ENCODE measurements at regions not wholly inside any gene's neighbourhood (a gene's known extent, or its start where the extent isn't known, plus 50 kb on each side); places are given as distances from the start of the nearest gene placed in this dataset.

DNA sequence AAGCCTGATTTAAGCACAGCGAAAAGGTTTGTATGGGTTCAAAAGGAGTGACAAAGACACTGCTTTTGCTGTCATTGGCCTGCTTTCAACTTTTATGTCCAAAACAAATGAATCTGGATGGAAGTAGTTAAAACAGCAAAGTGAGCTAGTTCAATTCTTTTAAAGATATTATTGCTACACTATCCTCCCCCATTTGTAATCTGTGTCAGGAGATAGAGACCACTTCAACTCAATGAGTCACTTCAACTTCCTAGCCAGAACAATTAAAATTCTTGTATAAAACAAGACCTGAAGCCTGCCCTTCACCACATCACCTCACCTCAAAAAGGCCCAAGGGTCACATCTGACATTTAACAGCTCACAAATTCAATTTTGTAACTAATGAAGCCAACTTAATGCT, 364.1 kb upstream of the LYPLAL1 start:
- DNase-seq (ENCODE audit: low read depth, low spot score), result peak; percentile 28

DNA sequence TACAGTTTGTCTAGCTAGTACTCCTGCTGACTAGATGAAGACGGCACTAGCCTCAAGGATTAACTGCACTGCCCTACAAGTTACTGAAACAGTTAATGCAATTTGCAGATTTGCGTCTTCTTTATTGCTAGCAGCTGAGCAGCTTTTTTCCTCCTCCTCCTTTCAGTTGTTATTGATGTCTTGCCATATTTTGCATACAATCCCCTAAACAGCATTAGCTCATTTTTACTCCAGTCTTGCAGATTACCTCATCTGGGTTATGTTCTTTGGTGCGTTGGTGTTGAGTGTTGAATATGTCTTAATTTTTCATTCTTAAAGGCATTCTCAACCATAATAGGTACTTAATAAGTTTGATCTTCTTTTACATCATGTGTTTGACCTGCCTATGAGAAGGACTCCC, 363.4 kb upstream of the LYPLAL1 start:
- DNase-seq (ENCODE audit: low read depth, low spot score), result no peak

DNA sequence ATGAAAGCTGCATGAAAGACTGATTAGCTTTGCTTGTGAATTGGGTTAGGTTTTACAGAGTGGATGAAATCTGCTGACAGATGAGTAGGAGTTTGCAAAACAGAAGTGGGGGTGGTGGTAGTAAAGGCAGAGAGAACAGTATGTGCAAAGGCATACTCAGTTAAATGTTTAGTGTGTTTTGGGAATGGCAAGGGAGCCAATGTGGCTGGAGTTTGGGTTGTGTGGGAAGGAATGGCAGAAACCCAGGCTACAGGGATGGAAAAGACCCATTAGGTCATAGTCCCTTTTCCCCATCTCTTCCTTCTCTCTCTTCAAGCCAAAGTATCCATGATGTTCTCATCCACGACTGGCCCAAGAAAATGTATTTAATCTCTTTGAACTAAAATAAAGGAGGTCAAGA, 362.2 kb upstream of the LYPLAL1 start:
- no peak for DNase-seq (ENCODE audit: low read depth, low spot score)

DNA sequence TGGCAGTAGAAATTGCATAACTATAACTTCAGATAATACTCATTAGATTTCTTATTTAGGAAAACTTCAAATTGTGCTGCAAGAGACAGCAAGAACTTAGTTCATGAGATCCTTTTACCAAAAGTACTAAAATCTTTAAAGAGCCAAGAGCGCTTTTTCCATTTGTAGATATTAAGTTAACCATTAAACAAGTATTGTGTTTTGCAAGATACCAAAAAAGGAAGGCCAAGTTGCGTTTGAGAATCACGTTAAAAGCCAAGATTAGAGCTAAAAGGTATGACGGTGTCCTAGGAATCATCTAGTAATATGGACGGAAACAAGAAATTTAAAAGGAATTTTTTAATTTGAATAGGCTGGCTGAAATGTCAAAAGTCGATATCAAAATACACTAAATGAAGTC, 361.3 kb upstream of the LYPLAL1 start:
- DNase-seq (ENCODE audit: low read depth, low spot score), result no peak

DNA sequence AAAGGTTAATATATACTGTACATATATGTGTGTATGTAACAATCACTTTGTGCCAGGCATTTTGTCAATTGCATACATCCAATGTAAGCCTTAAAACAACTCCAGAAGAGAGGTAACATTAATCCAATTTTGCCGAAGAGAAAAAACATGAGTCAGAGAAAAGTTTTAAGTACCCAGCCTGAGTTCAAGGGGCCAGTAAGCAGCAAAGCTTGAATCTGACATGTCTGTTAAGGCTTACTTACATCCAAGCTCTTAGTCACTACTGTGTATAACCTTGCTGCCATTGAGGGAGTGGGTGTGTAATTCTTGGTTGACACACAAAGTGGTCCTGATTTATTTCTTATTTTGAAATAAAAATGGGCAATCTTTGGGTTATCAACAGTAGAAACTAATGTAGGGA, 360.4 kb upstream of the LYPLAL1 start:
- DNase-seq (ENCODE audit: low read depth, low spot score), result peak; percentile 27

DNA sequence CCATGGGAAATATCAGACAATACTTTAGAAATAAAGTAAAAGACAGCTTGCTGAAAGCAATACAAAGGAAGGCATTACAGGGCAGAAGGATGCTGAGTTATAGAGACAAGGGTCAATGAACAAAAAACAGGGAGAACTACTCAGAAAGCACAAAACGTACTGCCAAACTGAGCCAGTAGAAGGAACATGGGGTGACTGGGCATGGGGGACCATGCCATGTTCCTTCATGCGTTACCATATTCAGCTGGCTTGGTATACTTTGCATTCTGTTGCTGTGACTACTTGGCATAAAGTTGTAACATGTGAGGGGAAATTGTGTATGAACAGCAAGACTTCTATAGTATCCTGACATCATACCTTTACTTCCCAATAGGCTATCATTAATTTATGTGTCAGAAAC, 358.6 kb upstream of the LYPLAL1 start:
- no peak for DNase-seq (ENCODE audit: low read depth, low spot score)

DNA sequence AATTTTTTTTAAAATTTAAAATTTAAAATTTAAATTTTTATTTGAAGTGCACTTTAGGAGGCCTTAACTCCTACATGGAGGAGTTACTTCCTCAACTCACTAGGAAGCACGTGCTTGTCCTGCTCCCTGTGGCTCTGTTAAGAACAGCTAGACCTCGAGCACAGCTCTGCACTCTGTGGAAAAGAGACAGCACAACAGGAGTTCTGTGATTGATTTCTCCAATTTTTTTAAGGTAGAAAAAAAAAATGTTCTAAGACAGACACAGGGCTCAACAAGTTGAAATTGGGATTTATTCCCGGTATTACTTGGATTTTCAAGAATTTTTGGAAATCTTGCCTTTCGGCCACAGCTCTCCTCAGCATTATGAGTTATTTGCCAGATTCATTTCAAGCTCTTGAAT, 356.6 kb upstream of the LYPLAL1 start:
- no peak for DNase-seq (ENCODE audit: low read depth, low spot score)

DNA sequence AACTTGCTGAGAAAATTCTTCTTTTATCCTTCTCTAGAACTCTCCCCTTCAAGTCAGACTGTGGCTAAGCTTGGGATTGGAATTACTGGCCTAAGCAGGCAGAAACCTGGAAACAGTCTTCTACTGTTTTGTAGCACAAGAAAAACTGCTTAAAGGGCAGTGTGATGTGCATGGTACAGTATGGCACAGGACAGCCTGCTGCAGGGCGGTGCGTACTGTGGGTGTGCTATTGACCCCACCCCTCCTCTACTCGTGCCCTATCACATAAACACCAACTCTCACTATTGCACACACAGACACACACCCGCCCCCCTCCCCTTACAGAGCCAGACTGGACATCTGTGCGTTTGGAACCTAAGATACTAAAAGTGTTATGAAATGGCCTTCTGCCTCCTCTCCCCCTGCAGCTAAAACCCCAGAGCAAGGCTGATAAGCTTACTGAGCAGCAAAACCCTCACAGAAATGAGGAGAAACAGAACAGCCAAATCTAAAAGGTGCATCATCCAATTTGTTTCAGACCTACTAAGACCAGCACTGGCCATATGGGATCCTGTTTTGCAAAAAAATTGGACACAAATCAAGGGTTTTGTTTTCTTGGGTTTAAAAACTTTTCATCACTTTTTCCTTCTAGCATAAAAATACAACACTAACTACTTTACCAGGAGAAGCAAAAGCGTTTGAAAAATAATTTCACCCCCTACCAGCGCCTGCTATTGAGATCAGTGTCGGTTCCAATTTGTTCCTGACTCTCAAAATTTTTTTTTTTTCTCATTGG, 355.8 kb upstream of the LYPLAL1 start:
- DNase-seq (ENCODE audit: low read depth, low spot score), result no peak

DNA sequence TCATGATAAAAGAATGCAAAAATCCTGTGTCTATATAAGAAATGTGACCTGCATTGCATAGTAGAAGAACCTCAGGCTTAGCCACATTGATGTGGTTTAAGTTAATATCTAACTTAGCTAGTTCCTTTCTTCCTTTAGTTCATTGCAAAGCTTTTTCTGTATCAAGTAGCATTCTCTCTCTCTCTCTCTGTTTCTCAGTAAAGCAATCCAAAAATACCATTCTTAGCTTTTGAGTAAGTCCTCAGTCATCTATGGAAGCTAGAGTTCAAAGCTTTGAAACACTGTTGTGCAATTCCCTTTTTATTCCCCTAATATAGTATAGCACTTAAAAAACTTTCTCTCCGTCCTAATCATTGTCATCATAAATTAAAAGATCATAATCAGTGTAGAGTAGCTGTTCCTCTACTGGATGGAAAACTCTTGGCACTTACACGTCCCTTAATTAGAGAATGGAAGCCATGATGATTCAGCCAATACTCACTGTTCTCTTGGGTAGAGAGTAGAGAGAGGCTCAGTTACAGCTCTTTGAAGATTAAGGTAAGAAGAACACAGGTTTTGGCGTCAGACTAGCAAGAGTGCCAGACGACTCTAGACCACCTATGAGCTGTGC, 350.3 kb upstream of the LYPLAL1 start:
- DNase-seq (ENCODE audit: low read depth, low spot score), result peak; percentile 76

DNA sequence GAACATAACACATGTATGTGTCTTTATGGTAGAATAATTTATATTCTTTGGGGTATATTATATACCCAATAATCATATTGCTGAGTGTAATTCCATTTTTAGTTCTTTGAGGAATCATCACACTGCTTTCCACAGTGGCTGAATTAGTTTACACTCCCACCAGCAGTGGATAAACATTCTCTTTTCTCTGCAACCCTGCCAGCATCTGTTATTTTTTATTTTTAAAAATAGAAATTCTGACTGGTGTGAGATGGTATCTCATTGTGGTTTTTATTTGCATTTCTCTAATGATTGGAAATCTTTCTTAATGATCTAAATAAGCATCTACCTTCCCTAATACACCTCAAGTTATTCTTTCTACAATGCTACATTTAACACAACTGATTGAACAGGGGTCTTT, 346.2 kb upstream of the LYPLAL1 start:
- no peak for DNase-seq (ENCODE audit: low read depth, low spot score)

DNA sequence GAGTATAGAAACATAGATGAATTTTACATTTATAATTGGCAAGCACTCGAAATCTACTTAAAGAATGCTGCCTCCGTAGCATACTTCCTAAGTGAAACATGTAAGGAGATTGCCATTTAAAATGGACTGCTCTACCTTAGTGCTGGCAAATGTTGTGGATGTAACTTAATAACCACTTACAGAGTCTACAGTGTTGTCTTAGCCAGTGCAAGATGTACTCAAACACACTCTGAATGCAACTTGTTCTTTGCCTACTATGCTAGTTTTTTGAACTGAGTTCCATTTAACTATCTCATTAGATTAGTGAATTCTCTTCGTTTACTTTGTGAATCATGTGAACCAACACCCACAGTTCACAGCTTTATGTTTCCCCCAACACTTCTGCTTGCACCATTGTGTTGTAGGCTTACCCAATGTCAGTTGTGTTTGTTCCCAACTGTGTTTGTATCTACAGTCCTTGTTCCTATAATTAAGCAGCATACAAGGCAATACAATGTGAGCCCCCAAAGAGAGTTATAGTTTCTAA, 345.5 kb upstream of the LYPLAL1 start:
- no peak for DNase-seq (ENCODE audit: low read depth, low spot score)

DNA sequence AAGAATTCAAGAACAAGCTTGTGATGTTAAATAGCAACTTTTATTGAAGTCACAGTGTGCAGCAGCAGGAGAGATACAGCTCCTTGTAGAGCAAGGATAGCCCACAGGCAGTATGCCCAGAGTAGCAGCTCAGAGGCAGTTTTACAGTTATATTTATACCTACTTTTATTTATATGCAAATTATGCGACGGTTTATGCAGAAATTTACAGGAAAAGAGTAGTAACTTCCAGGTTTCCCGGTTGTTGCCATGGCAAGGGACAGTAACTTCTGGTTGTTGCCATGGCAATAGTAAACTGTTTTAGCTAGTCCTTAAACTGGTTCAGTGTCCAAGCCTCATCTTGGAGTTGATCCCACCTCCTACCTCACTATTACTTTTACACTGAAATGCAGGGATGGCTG, 344.6 kb upstream of the LYPLAL1 start:
- peak; percentile 41 for DNase-seq (ENCODE audit: low read depth, low spot score)

DNA sequence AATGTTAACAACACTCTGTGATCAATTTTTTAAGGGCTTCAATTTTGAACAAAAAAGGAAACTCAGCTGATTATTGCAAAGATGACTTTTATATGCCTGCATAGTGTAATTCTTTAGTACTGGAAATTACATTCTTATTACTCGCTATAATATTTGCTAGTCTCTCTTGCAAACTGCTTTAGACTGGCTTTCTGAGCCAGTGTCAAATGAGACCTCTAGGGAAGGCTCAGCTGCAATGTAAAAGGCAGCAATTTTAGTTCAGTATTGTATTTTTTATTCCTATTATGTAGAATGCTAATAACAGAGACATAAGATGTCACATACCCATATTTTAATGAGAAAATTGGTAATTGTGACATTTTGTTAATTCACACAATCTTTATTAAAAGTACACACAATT, 338.1 kb upstream of the LYPLAL1 start:
- DNase-seq (ENCODE audit: low read depth, low spot score), result no peak

DNA sequence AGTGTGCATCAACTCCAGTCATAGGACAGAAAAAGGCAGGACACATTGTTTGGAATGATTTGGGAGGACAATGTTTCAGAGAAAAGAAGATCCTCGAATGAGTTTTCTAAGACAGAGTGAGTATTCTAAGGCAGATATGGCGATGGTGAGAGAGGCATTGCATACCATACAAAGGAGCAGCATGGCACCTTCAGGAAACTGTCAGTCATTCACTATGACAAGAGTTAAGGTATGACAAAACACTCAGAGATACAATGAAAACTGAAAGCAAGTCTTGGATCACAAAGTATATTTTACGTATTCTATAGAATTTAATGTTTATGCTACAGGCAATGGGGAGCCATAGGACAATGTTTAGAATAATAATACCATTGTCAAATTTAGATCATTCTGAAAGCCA, 337.4 kb upstream of the LYPLAL1 start:
- no peak for DNase-seq (ENCODE audit: low read depth, low spot score)

DNA sequence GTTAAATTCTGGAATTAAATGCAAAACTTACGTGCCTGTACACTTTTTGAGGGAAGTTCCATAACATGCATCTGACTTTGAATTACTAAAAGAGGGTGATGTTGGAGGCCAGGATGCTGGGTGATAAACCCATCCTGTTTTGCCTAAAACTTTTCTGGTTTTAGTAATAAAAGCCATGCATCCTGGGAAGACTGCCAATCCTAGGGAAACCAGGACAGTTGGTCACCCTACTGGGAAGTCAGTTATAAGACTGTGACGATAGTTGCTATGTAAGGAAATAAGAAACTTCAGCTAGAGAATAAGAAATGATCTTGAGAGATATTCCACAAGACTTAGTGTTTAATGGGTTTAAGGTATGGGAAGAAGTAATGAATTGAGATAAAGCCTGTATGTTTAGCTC, 336.6 kb upstream of the LYPLAL1 start:
- peak; percentile 31 for DNase-seq (ENCODE audit: low read depth, low spot score)

DNA sequence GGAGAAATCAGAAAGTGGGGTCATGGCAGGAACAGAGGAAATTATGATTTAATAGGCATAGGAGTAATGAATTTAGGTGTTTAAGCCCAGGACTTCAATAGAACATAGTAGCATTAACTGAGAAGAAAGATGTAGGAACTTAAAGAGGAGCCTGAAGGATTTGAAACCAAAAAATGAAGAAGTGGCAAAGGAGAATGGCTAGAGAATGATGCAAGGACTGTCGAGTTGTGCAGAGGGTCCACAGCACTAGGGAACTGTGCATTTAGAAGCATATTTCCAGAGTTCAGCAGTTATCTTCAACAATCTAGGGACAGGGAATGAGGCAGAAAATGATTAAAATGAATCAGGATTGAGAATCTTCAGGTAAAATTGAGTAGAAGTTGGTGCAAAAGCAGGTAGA, 328.1 kb upstream of the LYPLAL1 start:
- DNase-seq (ENCODE audit: low read depth, low spot score), result no peak

DNA sequence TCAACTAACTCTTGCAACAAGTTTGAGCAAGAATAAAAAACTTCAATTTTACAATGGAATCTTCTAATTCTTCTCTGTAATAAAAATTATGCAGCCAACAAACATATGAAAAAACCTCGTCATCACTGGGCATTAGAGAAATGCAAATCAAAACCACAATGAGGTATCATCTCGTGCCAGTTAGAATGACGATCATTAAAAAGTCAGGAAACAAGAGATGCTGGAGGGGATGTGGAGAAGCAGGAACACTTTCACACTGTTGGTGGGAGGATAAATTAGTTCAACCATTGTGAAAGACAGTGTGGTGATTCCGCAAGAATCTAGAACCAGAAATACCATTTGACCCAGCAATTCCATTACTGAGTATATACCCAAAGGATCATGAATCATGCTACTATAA, 327.5 kb upstream of the LYPLAL1 start:
- DNase-seq (ENCODE audit: low read depth, low spot score), result no peak

DNA sequence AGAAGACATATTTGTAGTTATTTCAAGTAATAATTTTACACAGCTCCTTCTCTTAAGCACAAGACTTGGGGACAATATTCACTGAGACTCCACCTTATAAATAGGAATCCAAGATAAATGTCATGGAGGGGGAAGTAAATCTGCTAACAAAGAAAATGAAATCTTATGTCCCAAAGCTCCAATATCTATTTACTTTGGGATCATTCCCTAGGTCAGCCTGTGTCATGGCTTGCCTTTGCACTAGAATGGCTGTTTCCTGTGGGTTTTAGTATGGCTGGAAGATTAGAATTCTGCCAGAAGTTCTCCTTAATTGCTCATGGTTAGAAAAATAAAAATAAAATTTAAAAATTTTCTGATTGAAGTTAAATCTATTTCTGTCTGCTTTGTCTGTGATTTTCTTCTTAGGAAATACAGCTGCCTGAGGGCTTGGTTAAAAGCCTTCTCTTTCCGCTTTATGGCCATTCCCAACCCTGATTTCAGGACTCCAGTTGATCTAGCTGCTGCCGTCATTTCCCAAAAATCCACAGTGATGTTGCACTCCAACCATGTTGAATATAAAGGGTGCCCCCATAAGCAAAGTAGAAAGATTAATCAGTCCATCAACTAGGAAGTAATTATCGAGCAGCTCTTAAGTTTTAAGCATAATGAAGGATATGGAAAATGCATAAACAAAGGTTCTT, 326.4 kb upstream of the LYPLAL1 start:
- DNase-seq (ENCODE audit: low read depth, low spot score), result no peak

DNA sequence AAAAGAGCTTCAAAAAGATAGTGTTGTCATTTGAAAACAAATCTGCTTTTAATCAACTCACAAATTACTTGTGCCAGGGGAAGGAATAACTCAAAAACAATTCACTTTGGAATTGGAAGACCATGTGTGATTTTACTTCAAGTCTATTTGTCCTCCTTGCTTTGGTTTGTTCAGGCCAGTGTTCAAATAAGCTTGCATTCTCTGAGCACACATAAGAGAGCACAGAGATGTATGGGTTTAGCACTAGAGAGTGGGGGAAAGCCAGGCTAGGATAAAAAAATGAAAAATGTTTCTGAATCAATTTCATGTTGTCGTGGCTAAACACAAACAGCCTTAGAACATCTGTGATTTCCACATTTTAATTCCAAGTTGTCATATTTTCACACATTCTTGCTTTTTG, 325.7 kb upstream of the LYPLAL1 start:
- no peak for DNase-seq (ENCODE audit: low read depth, low spot score)

DNA sequence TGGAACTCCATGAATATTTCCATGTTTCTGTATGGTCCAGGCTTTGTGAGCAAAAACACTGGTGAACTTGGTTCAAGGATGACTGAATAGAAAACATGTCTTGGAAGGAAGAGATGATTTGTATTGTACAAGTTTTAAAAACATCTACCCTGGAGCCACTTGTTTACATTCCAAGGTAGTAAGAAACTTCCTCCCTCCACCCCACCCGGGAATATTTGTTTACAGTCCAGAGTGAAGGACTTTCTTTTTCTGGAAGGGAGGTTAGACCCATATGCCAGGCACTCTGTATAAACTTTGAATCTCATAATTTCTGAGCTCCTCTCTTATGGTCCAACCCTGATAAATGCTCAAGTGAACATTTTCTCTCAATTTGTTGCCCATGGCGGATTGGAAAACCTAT, 323.3 kb upstream of the LYPLAL1 start:
- DNase-seq (ENCODE audit: low read depth, low spot score), result no peak

DNA sequence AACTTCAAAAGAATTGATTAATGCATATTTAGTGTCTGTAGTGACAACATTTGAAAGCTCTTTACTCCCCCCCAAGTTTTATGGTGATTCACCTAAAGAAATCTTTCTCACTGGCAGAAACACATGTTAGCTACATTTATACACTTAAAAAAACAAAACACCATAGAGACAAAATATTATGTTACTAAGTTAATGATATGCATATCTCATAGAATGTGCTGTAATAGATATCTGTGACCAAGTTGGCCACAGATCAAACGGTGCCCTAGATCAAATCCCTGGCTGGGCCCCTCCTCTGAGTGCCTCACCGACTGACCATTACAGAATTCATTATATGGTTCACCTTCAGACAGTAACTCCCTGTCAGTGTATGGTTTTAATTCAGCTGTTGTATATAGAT, 322.1 kb upstream of the LYPLAL1 start:
- peak; percentile 44 for DNase-seq (ENCODE audit: low read depth, low spot score)

DNA sequence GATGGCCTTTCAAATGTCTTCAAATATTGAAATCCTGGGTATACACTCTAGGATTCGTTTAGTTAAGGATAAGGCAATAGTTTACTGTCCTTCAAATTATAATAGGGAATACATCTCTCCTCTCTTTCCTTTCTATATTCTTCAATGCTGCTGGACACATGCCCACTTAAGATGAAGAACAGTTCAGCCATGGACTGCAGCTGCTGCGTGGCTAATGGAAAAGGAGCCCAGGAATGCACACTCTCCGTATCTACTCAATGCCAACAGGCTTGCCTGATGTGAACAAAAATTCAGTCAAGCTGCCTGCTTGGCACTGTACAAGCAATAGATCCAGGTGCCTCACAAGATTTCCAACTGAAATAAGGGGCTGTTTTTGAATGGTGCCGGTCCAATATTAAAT, 321.2 kb upstream of the LYPLAL1 start:
- no peak for DNase-seq (ENCODE audit: low read depth, low spot score)

DNA sequence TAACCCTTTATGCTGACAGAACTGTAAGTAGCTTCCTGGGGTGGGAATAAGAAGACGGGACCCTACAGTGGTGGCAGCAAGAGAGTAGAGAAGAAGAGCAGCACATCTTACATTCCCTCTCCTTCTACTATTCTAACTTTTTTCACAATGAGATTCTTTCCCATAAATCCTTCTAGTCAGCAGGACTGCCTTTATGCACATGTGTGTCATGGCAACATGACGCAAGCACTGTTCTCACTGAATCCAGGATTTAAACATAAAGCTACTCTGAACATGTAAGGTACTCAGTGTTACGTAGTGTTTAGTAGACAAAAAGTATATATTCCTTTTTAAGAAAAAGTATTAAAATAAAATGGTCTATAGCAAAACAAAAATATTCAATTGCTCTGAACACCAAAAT, 309.7 kb upstream of the LYPLAL1 start:
- DNase-seq (ENCODE audit: low read depth, low spot score), result no peak

Data from astrocyte of the hippocampus (primary cell).